Neural cell (in vitro differentiated cells): ENCODE measurements at regions not wholly inside any gene's neighbourhood (a gene's known extent, or its start where the extent isn't known, plus 50 kb on each side); places are given as distances from the start of the nearest gene placed in this dataset.

Experiments used
- CTCF ChIP-seq: fragments of 450-650 bp; IDR thresholded peaks from 2 replicates; pipeline ENCODE4 v1.5.1; 2014; ENCODE audit warnings: antibody characterized with exemption, mild to moderate bottlenecking, moderate library complexity; ENCODE audit not compliant: poor library complexity, severe bottlenecking
- EP300 ChIP-seq: fragments of 450-650 bp; conservative IDR thresholded peaks from 2 replicates; pipeline ENCODE4 v1.6.1; 2014; ENCODE audit warnings: antibody characterized with exemption, mild to moderate bottlenecking, moderate library complexity; ENCODE audit not compliant: poor library complexity, severe bottlenecking
- EZH2 ChIP-seq: fragments of 200-600, 300-800 bp; shearing (Covaris generic), sonication (generic); IDR thresholded peaks from 2 replicates; pipeline ENCODE4 v1.6.1; 2014; ENCODE audit warnings: antibody characterized with exemption, low read length, borderline replicate concordance, mild to moderate bottlenecking; ENCODE audit not compliant: insufficient read depth, poor library complexity, severe bottlenecking
- MXI1 ChIP-seq: fragments of 450-650 bp; conservative IDR thresholded peaks from 2 replicates; pipeline ENCODE4 v1.6.1; 2014; ENCODE audit warnings: antibody characterized with exemption, mild to moderate bottlenecking; ENCODE audit not compliant: poor library complexity, severe bottlenecking
- POLR2AphosphoS5 ChIP-seq: IDR thresholded peaks from 2 replicates; pipeline ENCODE4 v1.6.1; 2012
- RAD21 ChIP-seq: fragments of 450-650 bp; conservative IDR thresholded peaks from 2 replicates; pipeline ENCODE4 v1.6.1; 2014; ENCODE audit warnings: antibody characterized with exemption, mild to moderate bottlenecking, moderate library complexity
- SMC3 ChIP-seq: fragments of 450-650 bp; conservative IDR thresholded peaks from 2 replicates; pipeline ENCODE4 v1.6.1; 2014; ENCODE audit warnings: antibody characterized with exemption, mild to moderate bottlenecking, moderate library complexity; ENCODE audit not compliant: poor library complexity
- TAF1 ChIP-seq: IDR thresholded peaks from 2 replicates; pipeline ENCODE4 v1.6.1; 2012; ENCODE audit warnings: low read depth
- TF ChIP-seq, protein P1 (sequence below): IDR thresholded peaks from 2 replicates; pipeline ENCODE4 v1.6.1; 2012; ENCODE audit warnings: borderline replicate concordance

- TF ChIP-seq SMC3 (no peak), EZH2 (no peak), MXI1 (no peak), CTCF (no peak), EP300 (no peak), TAF1 (no peak), RAD21 (no peak), POLR2AphosphoS5 (no peak)
- TF ChIP-seq, protein P1, sequence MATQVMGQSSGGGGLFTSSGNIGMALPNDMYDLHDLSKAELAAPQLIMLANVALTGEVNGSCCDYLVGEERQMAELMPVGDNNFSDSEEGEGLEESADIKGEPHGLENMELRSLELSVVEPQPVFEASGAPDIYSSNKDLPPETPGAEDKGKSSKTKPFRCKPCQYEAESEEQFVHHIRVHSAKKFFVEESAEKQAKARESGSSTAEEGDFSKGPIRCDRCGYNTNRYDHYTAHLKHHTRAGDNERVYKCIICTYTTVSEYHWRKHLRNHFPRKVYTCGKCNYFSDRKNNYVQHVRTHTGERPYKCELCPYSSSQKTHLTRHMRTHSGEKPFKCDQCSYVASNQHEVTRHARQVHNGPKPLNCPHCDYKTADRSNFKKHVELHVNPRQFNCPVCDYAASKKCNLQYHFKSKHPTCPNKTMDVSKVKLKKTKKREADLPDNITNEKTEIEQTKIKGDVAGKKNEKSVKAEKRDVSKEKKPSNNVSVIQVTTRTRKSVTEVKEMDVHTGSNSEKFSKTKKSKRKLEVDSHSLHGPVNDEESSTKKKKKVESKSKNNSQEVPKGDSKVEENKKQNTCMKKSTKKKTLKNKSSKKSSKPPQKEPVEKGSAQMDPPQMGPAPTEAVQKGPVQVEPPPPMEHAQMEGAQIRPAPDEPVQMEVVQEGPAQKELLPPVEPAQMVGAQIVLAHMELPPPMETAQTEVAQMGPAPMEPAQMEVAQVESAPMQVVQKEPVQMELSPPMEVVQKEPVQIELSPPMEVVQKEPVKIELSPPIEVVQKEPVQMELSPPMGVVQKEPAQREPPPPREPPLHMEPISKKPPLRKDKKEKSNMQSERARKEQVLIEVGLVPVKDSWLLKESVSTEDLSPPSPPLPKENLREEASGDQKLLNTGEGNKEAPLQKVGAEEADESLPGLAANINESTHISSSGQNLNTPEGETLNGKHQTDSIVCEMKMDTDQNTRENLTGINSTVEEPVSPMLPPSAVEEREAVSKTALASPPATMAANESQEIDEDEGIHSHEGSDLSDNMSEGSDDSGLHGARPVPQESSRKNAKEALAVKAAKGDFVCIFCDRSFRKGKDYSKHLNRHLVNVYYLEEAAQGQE, result no peak
These were observed 283.6 kb upstream of the RPS23 start for GRCh38 chr5:82561797-82562196.
